Activated CD4-positive, alpha-beta T cell treated with anti-CD3 and anti-CD28 coated beads for 24 hours (primary cell): ENCODE measurements at regions not wholly inside any gene's neighbourhood (a gene's known extent, or its start where the extent isn't known, plus 50 kb on each side); places are given as distances from the start of the nearest gene placed in this dataset.

Experiments used
- DNase-seq, 2 donors: peaks; one replicate each; pipeline ENCODE4 v3.0.0-alpha.2; 2020; ENCODE audit warnings: low read depth in 2 of 2

DNA sequence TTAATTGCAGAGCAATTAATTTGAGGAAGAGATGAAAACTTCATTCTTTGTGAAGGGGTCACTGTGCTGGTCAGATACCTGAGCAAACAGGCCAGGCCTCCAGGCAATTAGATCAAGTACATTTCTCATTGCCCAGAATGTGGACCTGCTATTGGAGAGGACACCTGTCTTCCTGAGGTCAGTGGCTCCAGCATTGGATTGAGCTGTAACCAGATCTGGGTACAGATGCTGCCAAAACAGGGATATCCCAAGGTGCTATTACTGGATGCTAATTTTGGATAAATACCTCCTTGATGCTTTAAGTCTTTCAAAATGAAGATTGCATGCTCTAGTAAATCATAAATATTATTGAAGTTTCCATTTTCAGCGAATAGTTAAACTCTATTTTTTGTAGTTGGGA, 131.5 kb downstream of the FAM161A start:
- no peak for DNase-seq

DNA sequence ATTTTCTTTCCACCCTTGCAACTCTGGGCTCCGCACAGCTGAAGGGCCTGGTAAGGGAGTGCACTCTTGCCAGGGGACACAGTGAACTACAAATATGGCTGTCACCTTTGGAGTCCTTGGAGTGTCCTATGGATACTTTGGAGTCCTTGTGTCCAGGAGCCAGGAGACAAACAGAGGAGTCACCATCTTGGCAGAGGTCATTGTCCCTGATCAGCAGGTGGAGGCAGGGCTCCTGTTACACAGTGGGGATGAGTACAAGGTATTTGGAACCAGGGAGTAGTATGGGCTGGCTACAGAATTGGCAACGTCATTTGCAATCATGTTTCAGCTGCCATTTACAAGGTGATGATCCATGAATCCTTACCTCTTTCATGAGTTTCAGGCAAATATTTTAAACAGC, 132.5 kb downstream of the FAM161A start:
- no peak for DNase-seq

DNA sequence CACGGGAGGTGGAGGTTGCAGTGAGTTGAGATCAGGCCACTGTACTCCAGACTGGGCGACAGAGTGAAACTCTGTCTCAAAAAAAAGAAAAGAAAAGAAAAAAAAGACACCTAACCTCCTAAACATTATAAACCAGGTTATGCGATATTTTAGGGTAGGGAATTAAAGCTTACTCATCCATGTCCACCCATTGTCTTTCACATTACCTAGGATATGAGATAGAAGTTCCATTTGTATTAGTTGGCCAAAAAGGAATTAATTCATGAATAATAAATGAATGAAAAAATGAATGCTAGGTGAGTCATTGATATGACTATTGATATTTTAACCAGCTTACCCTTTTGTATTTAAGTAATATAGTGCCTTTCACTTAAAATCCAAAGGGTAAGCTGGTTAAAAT, 132.9 kb downstream of the FAM161A start:
- no peak for DNase-seq

DNA sequence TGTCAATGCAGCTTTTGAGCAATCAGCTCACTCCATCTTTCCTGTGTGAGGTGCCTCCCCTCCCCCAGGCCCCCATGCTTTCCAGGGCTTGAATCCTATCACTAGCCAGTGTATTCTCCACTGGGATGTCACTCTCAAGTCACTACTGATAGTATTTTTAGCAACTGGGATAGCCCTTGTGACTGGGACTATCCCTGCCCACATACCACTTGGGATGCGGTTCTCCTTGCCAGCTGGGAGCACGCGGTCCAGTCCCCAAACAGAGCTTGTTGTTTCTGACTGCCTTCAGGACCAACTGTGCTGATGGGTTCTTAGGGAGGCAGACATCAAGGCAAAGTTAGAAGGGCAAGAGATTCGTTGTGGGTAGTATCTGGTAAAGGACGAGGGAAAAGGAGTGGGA, 134.9 kb downstream of the FAM161A start:
- no peak for DNase-seq

DNA sequence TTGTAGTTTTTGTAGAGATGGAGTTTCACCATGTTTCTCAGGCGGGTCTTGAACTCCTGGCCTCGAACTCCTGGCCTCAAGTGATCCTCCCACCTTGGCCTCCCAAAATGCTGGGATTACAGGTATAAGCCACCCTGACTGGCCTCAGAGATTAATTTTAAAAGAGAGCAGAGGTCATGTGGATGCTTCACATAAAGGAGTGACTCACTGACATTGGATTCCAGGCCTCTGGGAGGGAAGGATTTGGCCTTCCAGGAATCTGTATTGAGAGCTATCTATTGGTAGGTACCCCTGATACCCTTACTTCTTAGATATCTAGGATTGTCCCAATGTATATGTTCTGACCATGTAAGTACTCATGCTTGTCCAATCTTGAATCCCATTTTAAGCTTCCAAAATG, 138.4 kb downstream of the FAM161A start:
- DNase-seq = no peak

DNA sequence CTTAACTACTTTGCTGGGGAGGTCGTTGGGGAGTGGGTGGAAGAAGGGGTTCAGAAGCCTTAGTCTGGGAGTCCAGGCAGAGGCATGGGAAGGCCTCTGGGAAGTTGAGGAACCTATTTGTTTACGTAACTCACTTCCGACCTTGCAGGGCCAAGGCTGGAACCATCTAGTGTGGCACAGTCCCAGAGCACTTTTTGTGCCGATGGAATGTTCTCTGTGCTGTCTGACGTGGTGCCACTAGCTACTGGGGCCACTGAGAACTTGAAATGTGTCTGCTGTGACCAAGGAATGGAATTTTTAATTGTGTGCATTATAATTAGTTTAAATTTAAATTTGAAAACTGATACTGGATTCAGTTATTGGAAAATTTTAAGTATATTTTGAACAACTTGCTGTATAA, 139.7 kb downstream of the FAM161A start:
- DNase-seq = no peak

DNA sequence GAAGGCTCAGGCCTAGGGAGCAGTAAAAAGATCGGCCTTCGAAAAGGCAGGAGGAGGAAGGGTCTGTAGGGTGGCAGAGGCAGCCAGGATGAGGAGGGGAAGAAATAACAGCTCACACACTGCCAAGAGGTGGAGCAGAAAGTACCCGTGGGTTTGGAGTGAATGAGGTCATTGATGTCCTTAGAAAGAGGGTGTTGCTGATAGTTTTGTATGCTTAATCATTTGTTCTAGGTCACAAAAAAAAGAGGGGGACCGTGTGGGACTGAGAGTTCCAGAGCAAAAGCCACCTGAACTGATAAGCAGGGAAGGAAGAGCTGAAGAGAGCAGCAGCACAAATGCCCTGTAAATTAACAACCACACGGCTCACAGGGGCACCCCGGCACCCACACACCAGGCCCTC, 140.4 kb downstream of the FAM161A start:
- no peak for DNase-seq

DNA sequence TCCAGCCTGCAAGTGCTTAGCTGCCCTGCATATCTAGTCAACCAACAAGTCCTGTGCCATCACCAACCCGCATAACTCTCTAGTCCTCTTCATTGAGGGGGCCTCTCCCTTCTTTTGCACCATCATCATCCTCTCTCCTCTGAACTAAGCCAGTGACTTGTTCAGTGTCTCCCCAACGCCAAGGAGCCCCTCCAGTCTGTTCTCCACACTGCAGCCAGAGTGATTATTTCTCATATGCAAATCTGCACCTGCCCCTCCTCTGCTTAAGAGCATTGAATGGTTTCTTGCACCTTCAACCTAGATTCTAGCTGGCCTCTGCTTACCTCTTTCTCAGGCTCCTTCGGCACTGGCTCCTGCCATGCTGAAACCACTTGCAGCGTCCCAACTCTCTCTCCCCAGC, 141.8 kb downstream of the FAM161A start:
- DNase-seq = no peak

DNA sequence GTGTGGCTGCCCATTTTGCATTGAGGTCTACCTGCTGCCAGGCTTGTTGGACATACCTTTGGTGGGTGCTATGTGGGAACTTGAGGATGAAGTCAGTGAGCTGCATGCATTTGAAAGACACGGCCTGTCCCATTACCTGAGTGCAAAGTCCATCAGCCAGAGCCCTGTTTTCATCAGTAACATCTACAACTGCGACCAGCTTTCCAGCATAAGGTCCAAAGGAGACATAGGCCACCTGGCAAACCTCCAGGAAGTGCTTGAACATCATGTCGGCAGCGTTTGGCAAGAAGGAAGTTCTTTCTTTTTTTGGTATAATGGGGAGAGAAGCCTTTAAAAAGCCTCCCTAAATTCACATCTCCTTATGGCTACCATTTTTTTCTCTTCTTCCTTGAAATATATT, 143.1 kb downstream of the FAM161A start:
- no peak for DNase-seq

DNA sequence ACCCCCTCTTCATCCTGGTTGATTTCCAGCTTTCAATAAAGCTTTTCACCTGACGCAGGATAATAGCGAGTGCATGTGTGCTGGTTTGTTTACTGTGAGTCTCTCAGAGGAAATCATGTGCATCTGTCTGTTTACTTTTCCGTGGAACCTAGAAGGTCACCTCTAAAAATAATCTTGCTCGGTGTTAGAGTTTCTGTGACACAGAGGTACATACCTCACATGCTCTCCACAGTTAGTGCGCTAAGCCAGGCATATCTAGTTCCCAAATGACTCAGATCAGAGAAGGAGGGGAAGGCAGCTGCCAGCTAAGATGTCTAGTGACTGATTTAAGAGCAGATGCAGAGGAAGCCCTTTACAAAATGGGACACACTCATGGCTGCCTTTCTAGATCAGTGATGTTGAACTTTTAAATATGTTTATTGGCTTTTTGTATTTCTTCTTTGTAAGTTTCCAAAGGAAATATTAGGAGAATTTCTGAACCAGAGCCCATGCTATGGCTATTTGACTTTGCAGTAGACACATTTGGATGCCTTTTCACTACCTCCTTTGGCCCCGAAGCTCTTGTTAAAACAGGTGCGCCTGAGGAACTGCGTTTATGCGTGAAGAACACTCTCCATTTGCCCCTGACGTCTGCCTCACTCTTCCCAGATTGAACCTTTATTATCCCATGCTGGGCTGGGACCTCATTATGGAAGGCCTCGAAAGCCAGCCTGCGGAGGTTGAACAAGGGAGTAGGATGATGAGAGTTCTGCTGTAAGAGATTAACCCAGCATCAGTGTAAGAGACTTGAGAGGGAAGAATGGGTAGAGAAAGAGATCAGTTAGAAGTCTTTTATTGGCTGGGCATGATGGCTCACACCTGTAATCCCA, 145.6 kb downstream of the FAM161A start:
- DNase-seq = no peak

DNA sequence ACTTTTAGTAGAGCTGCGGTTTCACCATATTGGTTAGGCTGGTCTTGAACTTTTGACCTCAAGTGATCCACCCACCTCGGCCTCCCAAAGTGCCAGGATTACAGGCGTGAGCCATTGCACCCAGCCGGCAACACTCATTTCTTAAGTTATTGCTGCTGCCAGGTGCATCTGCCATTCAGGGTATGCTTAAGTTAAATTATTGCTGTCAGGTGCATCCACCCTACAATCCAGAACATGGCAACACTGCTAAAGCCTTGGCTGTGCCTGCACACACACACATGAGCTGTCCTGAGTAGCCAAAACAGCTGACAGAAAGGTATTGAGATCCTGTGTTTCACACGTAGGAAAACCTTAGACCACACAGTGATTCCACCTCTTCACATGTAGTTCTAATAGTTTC, 148.2 kb downstream of the FAM161A start:
- DNase-seq = no peak

DNA sequence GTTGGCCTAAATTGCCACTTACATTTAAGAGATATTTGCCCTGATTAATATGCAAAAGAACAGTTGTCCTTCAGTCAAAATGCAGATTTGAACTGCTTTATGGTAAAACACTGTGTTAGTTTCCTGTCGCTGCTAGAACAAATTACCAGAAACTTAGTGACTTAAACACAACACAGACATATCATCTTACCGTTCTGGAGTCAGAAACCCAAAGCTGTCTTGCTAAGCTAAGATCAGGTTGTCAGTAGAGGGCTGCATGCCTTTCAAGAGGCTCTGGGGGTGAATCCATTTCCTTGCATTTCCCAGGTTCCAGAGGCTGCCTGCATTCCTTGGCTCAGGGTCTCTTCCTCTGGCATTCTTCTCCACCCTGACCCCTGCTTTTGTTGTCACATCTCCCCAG, 149.5 kb downstream of the FAM161A start:
- no peak for DNase-seq

DNA sequence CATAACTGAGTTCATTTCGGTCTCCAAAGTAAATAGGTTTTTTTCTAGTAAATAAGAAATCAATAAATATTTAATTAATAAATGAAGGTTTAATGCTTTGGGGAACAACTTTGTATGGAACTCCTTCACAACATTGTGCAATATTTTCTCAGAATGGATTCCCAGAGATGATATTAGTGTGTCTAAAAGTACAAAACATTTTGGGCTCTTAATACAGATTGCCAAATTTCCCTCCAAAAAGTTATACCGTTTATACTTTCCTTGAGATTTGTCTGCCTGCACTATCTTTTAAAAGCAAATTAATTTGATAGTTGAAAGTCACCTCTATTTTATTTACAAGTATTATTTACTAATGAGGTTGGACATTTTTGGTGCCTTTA, 151.8 kb downstream of the FAM161A start:
- DNase-seq = no peak

DNA sequence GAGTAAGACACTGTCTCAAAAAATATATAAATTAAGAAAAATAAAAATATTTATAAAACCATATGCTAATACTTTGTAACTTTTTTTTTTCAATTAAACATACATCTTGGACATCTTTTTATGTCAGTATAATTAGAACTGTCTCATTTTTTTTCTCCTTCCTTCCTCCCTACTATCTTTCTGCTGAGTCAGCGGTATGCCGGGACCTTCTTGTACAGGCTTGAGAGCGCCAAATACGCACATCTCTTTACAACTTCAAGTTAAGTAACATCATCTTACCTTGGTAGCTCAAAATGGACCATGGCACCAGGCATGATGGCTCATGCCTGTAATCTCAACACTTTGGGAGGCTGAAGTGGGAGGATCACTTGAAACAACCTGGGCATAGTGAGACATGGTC, 153.4 kb downstream of the FAM161A start:
- no peak for DNase-seq

DNA sequence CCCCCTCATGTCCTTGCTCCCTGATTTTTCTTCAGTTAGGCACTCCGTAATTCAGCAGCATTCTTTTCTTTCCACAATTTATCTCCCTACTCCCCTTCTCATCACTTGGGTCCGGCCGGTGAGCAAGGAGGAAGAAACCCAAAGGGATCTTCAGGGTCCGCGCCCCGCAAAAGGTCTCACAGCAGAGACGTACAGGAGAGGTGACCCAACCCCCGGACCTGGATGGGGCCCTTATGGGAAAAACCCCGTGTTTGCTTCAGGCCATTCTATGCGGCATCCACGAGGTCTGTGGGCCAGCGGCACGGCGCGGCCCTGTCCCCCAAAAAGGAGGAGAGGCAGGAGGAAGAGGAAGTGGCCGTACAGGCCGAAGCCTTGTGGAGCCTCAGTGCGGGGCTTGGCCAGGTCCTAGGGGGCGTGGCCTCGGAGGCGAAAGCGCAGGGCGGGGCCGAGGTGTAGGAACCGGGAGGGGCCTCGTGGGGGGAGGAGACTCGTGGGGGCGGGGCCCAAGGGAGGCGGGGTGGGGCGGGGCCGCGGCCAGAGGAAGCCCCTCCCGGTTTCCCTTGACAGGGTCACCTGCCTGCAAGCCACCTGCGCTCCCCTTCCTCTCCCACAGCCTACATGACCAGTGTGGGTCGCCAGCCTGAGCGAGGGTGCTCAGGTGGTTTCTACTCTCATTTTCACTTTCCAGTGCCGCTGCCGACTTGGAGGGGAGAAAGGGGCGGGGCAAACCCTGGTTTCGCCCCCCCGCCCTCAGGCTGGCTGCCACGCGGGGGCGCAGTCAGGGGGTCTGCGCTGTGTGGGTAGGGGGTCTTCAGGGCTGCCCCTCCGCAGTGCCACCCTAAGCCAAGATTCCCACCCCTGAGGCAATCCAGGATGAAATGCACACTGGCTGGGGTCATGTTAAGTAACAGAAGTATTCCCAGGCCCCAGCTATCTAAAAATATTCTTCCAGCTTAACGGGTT, 156.4 kb upstream of the XPO1 start:
- peak; percentile 76 to 78 for DNase-seq

DNA sequence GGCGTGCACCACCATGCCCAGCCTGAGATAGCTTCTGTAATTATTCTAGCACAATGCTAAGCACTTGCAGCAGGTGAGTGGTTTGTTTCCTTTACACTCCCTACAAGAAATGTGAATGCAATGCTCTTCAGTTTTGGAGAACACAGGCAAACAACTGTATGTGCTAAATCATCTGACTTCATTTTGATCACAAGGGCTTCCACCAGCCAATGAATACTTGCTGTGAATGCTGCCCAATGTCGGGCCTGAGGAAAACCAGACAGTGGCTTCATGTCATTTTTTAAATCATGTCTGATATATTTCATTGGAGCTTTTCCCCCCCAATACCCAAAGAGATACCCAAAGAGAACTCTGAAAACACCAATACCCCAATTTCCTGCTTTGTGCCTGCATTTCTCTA, 155.6 kb upstream of the XPO1 start:
- no peak for DNase-seq

DNA sequence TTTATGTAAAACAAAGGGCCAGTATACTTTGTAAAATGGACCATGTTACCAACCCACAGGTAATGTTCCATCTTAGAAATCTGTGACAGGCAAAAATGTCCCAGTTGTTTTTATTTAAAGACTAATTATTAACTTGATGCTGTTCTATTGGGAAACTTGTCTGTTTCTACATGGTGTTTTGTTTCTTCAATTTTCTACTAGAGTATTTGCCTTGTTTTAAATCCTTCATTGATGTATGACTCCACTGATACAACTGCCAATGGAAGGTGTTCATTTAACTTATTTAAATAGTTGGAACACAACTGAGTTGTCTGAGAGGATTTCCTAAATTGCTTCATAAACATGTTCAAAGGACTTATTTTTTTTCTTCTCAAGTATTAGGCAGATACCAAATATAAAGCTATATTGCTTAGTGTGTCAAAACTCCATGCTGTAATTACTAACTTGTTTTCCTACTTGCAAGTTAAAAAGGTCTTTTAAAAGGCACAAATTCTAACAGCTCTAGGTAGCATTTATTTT, 152.0 kb upstream of the XPO1 start:
- DNase-seq = no peak

DNA sequence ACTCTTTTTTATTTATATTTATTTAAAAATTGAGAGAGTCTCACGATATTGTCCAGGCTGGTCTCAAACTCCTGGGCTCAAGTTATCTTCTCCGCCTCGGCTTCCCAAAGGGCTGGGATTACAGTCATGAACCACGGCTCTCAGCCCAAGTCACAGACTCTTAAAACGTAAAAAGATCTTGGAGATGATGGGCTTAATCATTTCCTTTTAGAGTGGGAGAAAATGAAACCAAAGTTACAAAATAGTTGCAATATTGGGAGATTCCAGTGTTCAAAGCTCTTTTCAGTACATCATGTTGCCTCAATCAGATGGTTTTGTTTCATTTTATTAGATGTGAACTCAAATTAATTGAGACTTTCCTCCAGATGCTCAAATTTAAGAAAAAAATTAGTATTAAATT, 151.4 kb upstream of the XPO1 start:
- no peak for DNase-seq

DNA sequence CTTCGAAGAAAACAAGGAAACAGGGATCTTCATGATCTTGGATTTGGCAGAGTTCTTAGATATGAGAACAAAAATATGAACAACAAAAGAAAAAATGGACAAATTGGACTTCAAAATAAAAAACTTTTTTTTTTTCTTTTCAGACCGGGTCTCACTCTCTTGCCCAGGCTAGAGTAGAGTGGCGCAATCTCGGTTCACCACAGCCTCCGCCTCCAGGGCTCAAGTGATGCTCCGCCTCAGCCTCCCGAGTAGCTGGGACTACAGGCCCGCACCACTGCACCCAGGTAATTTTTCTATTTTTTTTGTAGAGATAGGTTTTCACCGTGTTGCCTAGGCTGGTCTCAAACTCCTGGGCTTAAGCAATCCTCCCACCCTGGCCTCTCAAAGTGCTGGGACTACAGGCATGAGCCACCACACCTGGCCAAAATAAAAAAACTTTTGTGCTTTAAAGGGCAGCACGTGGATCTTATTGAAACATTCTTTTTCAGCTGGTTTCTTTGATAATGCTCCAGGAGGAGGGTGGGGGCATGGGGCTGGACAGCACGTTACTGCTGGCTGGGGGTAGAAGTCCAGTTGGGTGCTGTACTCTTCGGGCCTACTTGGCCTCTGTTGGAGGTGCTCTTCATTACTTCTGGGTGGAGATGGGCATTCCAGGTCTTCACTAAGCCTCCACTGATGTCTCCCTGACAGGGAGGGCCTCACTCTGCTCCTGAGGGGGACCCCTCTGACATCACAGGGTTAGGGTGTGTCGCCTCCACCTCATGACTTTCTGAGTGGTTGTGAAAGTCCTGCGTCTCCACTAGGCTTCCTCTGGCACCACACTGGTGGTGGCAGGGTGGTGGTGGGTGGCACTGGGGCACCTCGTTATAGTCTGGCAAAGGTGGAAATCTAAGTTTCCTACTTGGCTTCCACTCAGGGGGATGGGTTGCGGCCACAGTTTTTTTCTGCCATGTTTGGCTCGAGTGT, 150.5 kb upstream of the XPO1 start:
- DNase-seq = no peak

DNA sequence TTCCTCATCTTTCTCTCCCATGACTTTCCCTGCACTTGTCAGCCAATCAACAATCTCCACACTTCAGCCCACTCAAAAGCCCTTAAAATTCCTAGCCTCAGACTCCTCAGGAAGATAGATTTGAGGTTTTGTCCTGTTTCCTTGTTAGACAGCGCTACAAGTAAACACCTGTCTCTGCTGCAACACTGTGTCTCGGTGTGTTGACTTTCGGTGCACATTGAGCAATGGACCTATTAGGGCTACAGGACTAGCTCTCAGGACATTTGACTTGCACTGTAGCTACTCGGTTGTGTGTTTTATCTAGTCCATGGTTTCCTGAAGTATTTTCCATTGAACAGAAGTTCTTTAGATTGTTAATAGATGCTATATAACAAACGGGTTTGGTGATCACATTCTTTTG, 140.9 kb upstream of the XPO1 start:
- no peak for DNase-seq

DNA sequence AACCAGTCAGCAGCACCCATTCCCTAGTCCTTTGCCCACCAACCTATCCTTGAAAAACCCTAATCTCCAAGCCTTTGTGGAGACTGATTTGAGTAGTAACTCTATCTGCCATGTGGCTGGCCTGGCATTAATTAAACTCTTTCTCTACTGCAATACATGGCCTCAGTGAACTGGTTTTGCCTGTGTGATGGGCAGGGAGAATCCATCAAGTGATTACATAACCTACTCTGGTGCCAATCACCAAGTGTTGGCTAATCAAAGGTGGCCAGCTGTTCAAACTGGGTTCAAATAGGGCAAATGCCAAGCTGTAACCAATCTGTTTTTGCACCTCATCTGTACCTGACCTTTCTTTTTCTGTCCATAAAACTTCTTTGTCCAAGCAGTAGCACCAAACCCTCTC, 139.8 kb upstream of the XPO1 start:
- no peak for DNase-seq

DNA sequence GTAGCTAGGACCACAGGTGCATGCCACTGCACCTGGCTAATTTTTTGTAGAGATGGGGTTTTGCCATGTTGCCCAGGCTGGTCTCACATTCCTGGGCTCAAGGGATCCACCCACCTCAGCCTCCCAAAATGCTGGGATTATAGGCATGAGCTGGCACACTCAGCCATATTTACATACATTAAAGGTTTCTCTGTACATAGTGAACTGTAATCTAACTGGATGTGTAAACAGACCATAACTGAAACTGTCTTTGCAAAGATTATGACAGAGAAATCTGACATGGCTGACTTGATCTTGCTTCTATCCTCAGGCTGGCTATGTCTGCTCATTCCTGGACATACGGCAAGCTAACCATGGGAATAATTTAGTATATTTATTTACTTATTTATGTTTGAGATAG, 139.2 kb upstream of the XPO1 start:
- no peak for DNase-seq
